ENCODE measurements at regions not wholly inside any gene's neighbourhood (a gene's known extent, or its start where the extent isn't known, plus 50 kb on each side); places are given as distances from the start of the nearest gene placed in this dataset.

DNA sequence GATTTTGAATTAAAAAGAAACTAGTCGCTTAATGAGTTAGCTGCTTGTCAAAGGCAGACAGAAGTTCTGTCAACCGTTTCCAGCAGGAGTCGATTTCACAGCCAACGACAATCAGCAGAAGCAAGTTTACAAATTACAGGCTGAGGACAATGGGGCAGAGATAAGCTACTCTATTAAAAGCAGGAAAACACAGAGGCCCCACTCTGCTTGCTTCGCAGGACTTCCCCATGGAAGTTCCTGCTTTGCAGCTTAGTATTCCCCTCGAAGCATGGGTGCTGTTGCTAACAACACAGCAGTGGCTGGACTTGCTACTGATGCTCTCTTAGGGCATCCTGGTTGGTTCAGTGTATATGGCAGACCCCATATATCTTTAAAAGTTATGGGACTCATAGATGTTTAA lies 50.8 kb upstream of the KLF6 start (continued):
- TF ChIP-seq ZNF695 (CRISPR knock-in tag; IDR thresholded peaks at IDR 0.05) (no peak), CHD1 (IDR thresholded peaks at IDR 0.05; ENCODE audit: low read length) (no peak), RAD21 (CRISPR knock-in tag; conservative IDR thresholded peaks at IDR 0.05 in 1 of 2, IDR thresholded peaks at IDR 0.05 in 1 of 2) (peak; percentile 8 to 25; a peak in 2 of 4 replicates), EP300 (IDR thresholded peaks at IDR 0.05; ENCODE audit: low read length) (no peak; the same call in 1 of the 2 replicates), FOXK1 (CRISPR knock-in tag; IDR thresholded peaks at IDR 0.05; ENCODE audit: borderline replicate concordance) (no peak), ZNF764 (CRISPR knock-in tag; IDR thresholded peaks at IDR 0.05; ENCODE audit: low read depth) (no peak), OTX1 (CRISPR knock-in tag; IDR thresholded peaks at IDR 0.05) (no peak), FOXP1 (CRISPR knock-in tag; IDR thresholded peaks at IDR 0.05) (no peak), MTA3 (IDR thresholded peaks at IDR 0.05; ENCODE audit: borderline replicate concordance) (no peak), HMG20B (CRISPR knock-in tag; IDR thresholded peaks at IDR 0.05) (no peak), ZNF41 (CRISPR knock-in tag; conservative IDR thresholded peaks at IDR 0.05) (no peak), SUPT5H (IDR thresholded peaks at IDR 0.05) (no peak), KAT7 (CRISPR knock-in tag; IDR thresholded peaks at IDR 0.05; ENCODE audit: borderline replicate concordance) (no peak; the same call in 1 of the 2 replicates), DNMT1 (IDR thresholded peaks at IDR 0.05) (no peak)
- TF ChIP-seq, protein P1, sequence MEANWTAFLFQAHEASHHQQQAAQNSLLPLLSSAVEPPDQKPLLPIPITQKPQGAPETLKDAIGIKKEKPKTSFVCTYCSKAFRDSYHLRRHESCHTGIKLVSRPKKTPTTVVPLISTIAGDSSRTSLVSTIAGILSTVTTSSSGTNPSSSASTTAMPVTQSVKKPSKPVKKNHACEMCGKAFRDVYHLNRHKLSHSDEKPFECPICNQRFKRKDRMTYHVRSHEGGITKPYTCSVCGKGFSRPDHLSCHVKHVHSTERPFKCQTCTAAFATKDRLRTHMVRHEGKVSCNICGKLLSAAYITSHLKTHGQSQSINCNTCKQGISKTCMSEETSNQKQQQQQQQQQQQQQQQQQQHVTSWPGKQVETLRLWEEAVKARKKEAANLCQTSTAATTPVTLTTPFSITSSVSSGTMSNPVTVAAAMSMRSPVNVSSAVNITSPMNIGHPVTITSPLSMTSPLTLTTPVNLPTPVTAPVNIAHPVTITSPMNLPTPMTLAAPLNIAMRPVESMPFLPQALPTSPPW (CRISPR knock-in tag; IDR thresholded peaks at IDR 0.05) = no peak

All from K562 (cell line).